Nephron (organoid): ENCODE measurements at regions not wholly inside any gene's neighbourhood (a gene's known extent, or its start where the extent isn't known, plus 50 kb on each side); places are given as distances from the start of the nearest gene placed in this dataset.

Source experiments
- H3K27ac Mint-ChIP-seq, 3 experiments: 2 replicates each; pipeline ENCODE4 v1.8.0; 2020; ENCODE audit warnings: mixed read lengths in 3 of 3, mild to moderate bottlenecking in 2 of 3, moderate library complexity in 1 of 3
- H3K27me3 Mint-ChIP-seq: 2 replicates; pipeline ENCODE4 v1.8.0; 2021; ENCODE audit warnings: low read depth, mild to moderate bottlenecking, moderate library complexity, mixed read lengths
- H3K36me3 Mint-ChIP-seq: 2 replicates; pipeline ENCODE4 v1.8.0; 2020; ENCODE audit warnings: low read depth, mixed read lengths
- H3K4me1 Mint-ChIP-seq: 2 replicates; pipeline ENCODE4 v1.8.0; 2020; ENCODE audit warnings: mixed read lengths
- H3K4me3 Mint-ChIP-seq, 3 experiments: 2 replicates each; pipeline ENCODE4 v1.8.0; 2020; ENCODE audit warnings: mild to moderate bottlenecking in 3 of 3, mixed read lengths in 3 of 3, moderate library complexity in 2 of 3
- H3K9me3 Mint-ChIP-seq: 2 replicates; pipeline ENCODE4 v1.8.0; 2020; ENCODE audit warnings: mixed read lengths
- CTCF ChIP-seq, 3 experiments: fragments of 200-600 bp; sonication (generic); IDR thresholded peaks; one replicate each; pipeline ENCODE4 v1.5.0; 2021; ENCODE audit warnings: antibody characterized with exemption in 3 of 3; ENCODE audit not compliant: unreplicated experiment in 3 of 3

DNA sequence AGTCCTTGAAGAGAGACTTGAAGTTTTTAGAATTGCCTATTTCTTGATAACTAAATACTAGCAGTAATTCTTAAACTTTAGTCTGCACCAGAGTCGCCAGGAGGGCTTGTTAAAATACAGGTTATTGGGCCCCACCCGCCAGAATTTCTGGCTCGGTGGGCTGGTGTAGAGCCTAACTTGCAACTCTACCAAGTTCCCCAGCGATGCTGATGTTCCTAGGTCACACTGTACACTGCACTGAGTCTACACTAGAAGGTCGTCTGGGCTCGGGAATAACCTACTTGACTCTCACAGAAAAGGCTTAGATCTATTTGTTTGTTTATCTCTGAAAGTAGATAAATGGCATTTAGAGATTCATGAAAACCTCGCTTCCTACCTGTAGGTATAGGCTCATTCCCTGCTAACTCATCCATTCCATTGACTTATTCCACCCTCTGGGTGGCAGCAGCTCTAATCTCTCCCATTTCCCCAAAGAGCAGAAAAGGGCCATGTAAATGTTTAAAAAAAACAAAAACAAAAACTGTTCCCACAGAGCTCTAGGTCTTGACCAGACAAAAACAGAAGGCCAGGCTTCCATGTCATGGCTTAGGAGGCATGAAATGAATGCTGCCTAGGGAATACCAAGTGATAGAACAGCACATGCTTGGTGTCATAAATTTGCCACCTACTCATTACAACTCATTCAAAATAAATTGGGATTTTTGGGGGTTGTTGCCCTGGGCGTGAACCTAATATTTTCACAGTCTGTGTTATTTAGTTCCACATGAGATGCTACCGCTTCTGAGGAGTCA is 292.1 kb downstream of the ADGB start:
- Mint-ChIP-seq H3K9me3 (no peaks in the 10 kb centered on the region), H3K36me3 (no peaks in the 10 kb centered on the region), H3K4me1 (peaks cover 15% of the 10 kb centered on the region), H3K27me3 (peaks cover 5% of the 10 kb centered on the region), H3K27ac (peak overlapping the region in 1 of 3 experiments; percentile 60), H3K4me3 (no peak overlapping the region)
- no peak for TF ChIP-seq CTCF (IDR thresholded peaks at IDR 0.05; ENCODE audit: unreplicated experiment in 3 of 3)

DNA sequence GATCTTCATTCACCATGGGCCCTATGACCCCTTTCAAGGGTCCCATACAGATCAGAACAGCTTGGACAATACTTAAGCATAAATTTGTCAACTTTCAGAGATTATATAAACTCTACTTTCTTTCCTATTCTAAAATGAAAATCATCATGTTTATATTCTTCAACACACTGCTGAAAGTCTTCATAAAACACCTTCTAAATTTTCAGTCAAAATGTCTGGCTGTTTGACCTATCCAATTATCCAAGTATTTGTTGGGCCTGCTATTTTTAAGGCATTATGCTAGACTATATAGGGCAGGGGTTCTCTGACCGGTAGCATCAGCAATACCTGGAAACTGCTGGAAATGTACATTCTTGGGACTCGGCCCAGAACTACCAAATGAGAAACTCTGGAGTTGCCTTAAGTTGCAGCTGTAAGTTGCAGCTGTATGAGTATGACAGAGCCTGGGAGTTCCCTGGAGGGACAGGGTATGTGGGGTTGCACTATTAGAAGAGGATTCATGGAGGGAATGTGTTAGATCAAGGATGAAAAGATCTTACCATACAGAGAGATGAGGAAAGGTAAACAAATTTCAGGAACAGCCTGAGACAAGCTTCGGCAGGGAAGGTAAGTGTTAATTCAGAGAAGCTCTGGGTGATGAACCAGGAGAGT is 293.0 kb downstream of the ADGB start:
- H3K9me3 Mint-ChIP-seq: no peaks in the 10 kb centered on the region
- peaks cover 5% of the 10 kb centered on the region for H3K27me3 Mint-ChIP-seq
- no peak overlapping the region for H3K4me3 Mint-ChIP-seq
- peaks cover 15% of the 10 kb centered on the region for H3K4me1 Mint-ChIP-seq
- H3K27ac Mint-ChIP-seq: no peak overlapping the region
- no peaks in the 10 kb centered on the region for H3K36me3 Mint-ChIP-seq
- TF ChIP-seq CTCF (IDR thresholded peaks at IDR 0.05; ENCODE audit: unreplicated experiment in 3 of 3): no peak

DNA sequence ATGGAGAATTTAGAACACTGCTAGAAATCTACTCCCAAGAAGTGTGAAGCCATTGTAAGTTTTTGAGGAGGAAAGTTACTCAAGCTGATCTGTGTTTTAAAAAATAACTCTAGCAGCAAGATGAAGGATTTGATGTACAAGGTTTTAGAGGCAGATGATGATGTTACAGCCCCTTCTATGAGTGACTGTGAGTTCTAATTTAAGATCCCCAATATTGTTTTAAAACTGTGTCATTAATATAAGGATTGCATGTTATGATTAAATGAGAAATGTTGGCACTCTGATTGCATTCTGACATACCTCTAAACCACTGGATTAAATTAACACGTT is 293.5 kb downstream of the ADGB start:
- Mint-ChIP-seq H3K36me3 (no peaks in the 10 kb centered on the region), H3K9me3 (no peaks in the 10 kb centered on the region), H3K4me3 (no peak overlapping the region), H3K27ac (no peak overlapping the region), H3K27me3 (peaks cover 5% of the 10 kb centered on the region), H3K4me1 (peaks cover 15% of the 10 kb centered on the region)
- TF ChIP-seq CTCF (IDR thresholded peaks at IDR 0.05; ENCODE audit: unreplicated experiment in 3 of 3): no peak

DNA sequence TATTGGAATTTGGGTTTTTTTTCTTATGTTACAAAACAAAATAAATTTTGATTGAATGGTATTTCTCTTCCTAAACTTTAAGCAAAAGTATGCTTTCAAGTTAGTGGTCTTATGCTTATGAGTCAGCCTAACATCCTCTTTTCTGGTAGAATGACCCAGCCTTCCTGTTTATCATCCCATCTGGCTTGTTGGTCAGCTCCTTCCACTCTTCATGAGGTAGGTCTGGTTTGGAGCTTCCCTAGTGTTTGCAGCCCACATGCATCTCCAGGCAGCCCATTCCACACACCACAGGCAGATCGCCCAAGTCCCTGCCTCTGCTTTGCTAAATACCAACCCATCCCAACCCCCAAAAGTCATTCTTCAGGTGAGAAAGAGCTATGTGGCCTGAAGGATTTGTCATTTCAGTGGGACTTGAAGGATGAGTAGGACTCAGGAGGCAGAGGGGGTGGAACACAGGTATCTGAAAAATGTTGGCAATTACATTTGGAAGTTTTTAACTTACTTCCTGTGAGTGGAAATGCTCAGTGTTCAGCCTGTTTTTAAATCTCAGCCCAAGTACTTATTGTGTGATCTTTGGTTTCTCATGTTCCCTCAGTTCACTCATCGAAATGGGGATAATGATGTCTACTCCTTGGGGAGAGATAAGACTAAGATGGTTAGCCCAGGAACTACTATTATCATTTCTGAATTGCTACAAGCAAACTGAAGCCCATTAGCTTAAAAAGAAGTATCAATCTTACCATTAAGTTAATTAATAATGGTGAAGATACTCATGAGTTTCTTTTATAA is 294.0 kb downstream of the ADGB start:
- Mint-ChIP-seq H3K36me3 (no peaks in the 10 kb centered on the region), H3K4me1 (peaks cover 15% of the 10 kb centered on the region), H3K27ac (no peak overlapping the region), H3K4me3 (no peak overlapping the region), H3K9me3 (no peaks in the 10 kb centered on the region), H3K27me3 (peaks cover 5% of the 10 kb centered on the region)
- TF ChIP-seq CTCF (IDR thresholded peaks at IDR 0.05; ENCODE audit: unreplicated experiment in 3 of 3): no peak

DNA sequence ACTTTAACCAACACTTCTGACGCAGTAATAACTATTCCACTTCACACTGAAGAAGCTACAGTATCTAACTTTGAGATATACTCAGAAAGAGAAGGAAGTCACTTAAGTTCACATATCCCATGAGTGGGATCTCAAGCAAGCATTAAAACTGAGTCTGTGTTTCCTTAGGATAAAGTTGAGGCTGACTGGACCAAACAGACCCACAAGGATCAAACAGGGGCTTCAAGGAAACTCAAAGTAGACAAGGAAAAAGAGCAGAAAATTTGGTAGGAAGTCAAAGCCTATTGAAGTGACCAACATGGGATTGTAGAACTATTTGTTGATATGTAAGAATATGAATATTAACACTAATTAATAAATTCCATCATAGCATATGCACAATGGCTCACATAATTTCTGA is 294.9 kb downstream of the ADGB start:
- Mint-ChIP-seq H3K36me3 (no peaks in the 10 kb centered on the region), H3K27ac (no peak overlapping the region), H3K4me1 (peaks cover 15% of the 10 kb centered on the region), H3K27me3 (peaks cover 5% of the 10 kb centered on the region), H3K4me3 (no peak overlapping the region), H3K9me3 (no peaks in the 10 kb centered on the region)
- no peak for TF ChIP-seq CTCF (IDR thresholded peaks at IDR 0.05; ENCODE audit: unreplicated experiment in 3 of 3)
